SU-DHL-6 (cell line): ENCODE measurements at regions not wholly inside any gene's neighbourhood (a gene's known extent, or its start where the extent isn't known, plus 50 kb on each side); places are given as distances from the start of the nearest gene placed in this dataset.

ENCODE experiments used
- H2AFZ ChIP-seq: fragments of 200-600 bp; sonication (generic); 2 replicates; pipeline ENCODE4 v1.6.1; 2014; ENCODE audit warnings: low read depth, mild to moderate bottlenecking, moderate library complexity, mixed read lengths, antibody characterized with exemption, low read length; ENCODE audit not compliant: severe bottlenecking
- H3F3A ChIP-seq: fragments of 200-600 bp; shearing (Covaris generic); 2 replicates; pipeline ENCODE4 v1.6.0; 2016; ENCODE audit warnings: antibody characterized with exemption, mild to moderate bottlenecking; ENCODE audit not compliant: insufficient read depth
- H3K27ac ChIP-seq: fragments of 200-600 bp; sonication (generic); 2 replicates; pipeline ENCODE4 v1.5.1; 2016; ENCODE audit warnings: low read depth, mild to moderate bottlenecking, low read length, moderate library complexity, mixed read lengths
- H3K27me3 ChIP-seq: fragments of 200-600 bp; sonication (generic), shearing (Covaris generic); 2 replicates; pipeline ENCODE4 v1.6.0; 2014; ENCODE audit warnings: mild to moderate bottlenecking, low read length
- H3K36me3 ChIP-seq: fragments of 200-600 bp; sonication (generic); 2 replicates; pipeline ENCODE4 v1.6.1; 2014; ENCODE audit warnings: mild to moderate bottlenecking, low read length, mixed read lengths
- H3K4me2 ChIP-seq: fragments of 300-600, 200-600 bp; shearing (Covaris generic), sonication (generic); 2 replicates; pipeline ENCODE4 v1.6.0; 2014; ENCODE audit warnings: low read length, low read depth, mild to moderate bottlenecking; ENCODE audit not compliant: poor library complexity, severe bottlenecking
- H3K4me3 ChIP-seq: fragments of 200-600 bp; sonication (generic); 2 replicates; pipeline ENCODE4 v1.5.1; 2014; ENCODE audit warnings: antibody characterized with exemption, low read length, mild to moderate bottlenecking, mixed read lengths; ENCODE audit not compliant: insufficient read depth, poor library complexity, severe bottlenecking
- H3K79me2 ChIP-seq: fragments of 200-600 bp; sonication (generic); 2 replicates; pipeline ENCODE4 v1.6.1; 2014; ENCODE audit warnings: mild to moderate bottlenecking, low read length, moderate library complexity; ENCODE audit not compliant: insufficient read depth
- H3K9ac ChIP-seq: fragments of 200-600 bp; sonication (generic); 2 replicates; pipeline ENCODE4 v1.7.0; 2014; ENCODE audit warnings: mild to moderate bottlenecking, low read length
- H3K9me2 ChIP-seq: fragments of 200-600 bp; sonication (generic); replicated peaks from 2 replicates; pipeline ENCODE4 v1.6.1; 2014; ENCODE audit warnings: low read length; ENCODE audit not compliant: insufficient read depth
- H3K9me3 ChIP-seq: fragments of 200-600 bp; sonication (generic); 2 replicates; pipeline ENCODE4 v1.6.1; 2014; ENCODE audit warnings: low read length, mixed read lengths; ENCODE audit not compliant: insufficient read depth
- H4K20me1 ChIP-seq: fragments of 200-600 bp; sonication (generic); 2 replicates; pipeline ENCODE4 v1.6.1; 2014; ENCODE audit warnings: low read depth, mild to moderate bottlenecking, antibody characterized with exemption, low read length, moderate library complexity, mixed read lengths
- EZH2phosphoT487 ChIP-seq: fragments of 200-600 bp; sonication (generic), shearing (Covaris generic); conservative IDR thresholded peaks from 2 replicates; pipeline ENCODE4 v1.6.1; 2018; ENCODE audit warnings: mild to moderate bottlenecking, antibody characterized with exemption, low read length, moderate library complexity, mixed read lengths
- TF ChIP-seq, protein P1 (sequence below): fragments of 200-600 bp; sonication (generic); IDR thresholded peaks from one replicate; pipeline ENCODE4 v1.5.1; 2017; ENCODE audit warnings: antibody characterized with exemption, mild to moderate bottlenecking, low read length, moderate library complexity; ENCODE audit not compliant: insufficient read depth, poor library complexity, severe bottlenecking

DNA sequence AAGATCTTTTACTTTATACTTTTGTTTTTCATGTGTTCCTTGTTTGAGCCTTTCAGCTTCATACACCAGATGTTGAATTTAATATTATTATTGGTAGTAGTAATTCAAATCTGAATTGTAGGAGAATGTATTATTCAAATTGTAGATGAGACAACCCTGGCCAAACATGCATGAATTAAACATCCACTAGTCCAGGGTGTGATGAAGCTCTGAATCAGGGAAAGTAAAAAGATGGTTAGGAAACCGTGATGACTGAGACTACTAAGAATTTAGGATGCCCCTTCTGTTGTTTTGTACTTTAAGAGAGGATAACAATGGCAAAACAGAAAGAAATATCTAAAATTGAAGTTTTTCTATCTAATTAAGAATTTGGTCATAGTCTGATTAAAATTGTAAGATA is 227.8 kb upstream of the CDH2 start:
- H3K4me3 ChIP-seq, result no peak overlapping the region
- no peaks in the 10 kb centered on the region for H3K9me3 ChIP-seq
- H3K4me2 ChIP-seq, result no peak overlapping the region
- no peaks in the 10 kb centered on the region for H3K79me2 ChIP-seq
- H3K9me2 ChIP-seq, result no peaks in the 10 kb centered on the region
- TF ChIP-seq, protein P1, sequence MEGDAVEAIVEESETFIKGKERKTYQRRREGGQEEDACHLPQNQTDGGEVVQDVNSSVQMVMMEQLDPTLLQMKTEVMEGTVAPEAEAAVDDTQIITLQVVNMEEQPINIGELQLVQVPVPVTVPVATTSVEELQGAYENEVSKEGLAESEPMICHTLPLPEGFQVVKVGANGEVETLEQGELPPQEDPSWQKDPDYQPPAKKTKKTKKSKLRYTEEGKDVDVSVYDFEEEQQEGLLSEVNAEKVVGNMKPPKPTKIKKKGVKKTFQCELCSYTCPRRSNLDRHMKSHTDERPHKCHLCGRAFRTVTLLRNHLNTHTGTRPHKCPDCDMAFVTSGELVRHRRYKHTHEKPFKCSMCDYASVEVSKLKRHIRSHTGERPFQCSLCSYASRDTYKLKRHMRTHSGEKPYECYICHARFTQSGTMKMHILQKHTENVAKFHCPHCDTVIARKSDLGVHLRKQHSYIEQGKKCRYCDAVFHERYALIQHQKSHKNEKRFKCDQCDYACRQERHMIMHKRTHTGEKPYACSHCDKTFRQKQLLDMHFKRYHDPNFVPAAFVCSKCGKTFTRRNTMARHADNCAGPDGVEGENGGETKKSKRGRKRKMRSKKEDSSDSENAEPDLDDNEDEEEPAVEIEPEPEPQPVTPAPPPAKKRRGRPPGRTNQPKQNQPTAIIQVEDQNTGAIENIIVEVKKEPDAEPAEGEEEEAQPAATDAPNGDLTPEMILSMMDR, result no peak
- TF ChIP-seq EZH2phosphoT487, result no peak
- H3K27ac ChIP-seq, result no peak overlapping the region
- no peak overlapping the region for H3K9ac ChIP-seq
- H3K36me3 ChIP-seq, result no peaks in the 10 kb centered on the region
- H3F3A ChIP-seq, result no peaks in the 10 kb centered on the region
- H2AFZ ChIP-seq, result no peak overlapping the region
- no peaks in the 10 kb centered on the region for H4K20me1 ChIP-seq
- no peaks in the 10 kb centered on the region for H3K27me3 ChIP-seq

DNA sequence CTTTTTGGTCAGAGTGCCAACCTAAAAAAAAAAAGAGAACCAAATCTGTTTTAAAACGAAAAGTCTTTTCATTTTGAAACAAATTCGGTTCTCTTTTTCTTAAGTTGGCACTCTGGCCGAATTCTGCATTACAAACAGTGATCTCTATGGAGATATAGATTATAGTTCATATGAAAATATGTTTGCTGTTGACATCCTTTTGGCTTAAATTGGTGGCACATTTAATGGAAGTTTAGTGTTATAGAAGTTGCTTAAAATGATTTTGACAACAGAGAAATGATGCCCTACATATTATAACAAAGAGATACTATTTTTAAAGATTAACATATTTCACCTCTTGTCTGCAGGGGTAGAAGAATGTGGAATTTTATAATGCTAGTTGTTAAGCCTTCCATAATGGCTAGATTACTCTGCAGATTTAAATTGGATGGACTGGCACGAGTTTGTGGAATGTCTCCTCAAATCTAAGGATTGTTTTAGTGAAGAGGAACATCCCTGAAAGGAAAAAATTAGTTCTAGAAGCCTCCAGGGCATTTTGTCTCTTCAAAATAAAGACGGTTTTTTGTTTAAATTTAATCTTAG is 222.9 kb upstream of the CDH2 start:
- Histone ChIP-seq H3K9me2 (no peaks in the 10 kb centered on the region), H3K9ac (no peak overlapping the region), H3K79me2 (no peaks in the 10 kb centered on the region), H4K20me1 (no peaks in the 10 kb centered on the region), H3K9me3 (no peaks in the 10 kb centered on the region), H3K27ac (no peak overlapping the region), H3F3A (no peaks in the 10 kb centered on the region), H3K36me3 (no peaks in the 10 kb centered on the region), H3K4me2 (no peak overlapping the region), H3K4me3 (no peak overlapping the region), H2AFZ (no peak overlapping the region), H3K27me3 (no peaks in the 10 kb centered on the region)
- no peak for TF ChIP-seq EZH2phosphoT487
- TF ChIP-seq, protein P1, result no peak

GRCh38 chr18:28398471-28398870 is 221.5 kb upstream of the CDH2 start:
- Histone ChIP-seq H3K9ac (no peak overlapping the region), H3K79me2 (no peaks in the 10 kb centered on the region), H3K4me2 (no peak overlapping the region), H4K20me1 (no peaks in the 10 kb centered on the region), H3K4me3 (no peak overlapping the region), H3K27ac (no peak overlapping the region), H3K9me2 (no peaks in the 10 kb centered on the region), H2AFZ (no peak overlapping the region), H3K9me3 (no peaks in the 10 kb centered on the region), H3K36me3 (no peaks in the 10 kb centered on the region), H3F3A (no peaks in the 10 kb centered on the region), H3K27me3 (no peaks in the 10 kb centered on the region)
- no peak for TF ChIP-seq EZH2phosphoT487
- TF ChIP-seq, protein P1, result no peak
